OCI-LY7 (cell line): ENCODE measurements at regions not wholly inside any gene's neighbourhood (a gene's known extent, or its start where the extent isn't known, plus 50 kb on each side); places are given as distances from the start of the nearest gene placed in this dataset.

Experiments used
- EZH2phosphoT487 ChIP-seq: fragments of 200-600 bp; sonication (generic); IDR thresholded peaks from 2 replicates; pipeline ENCODE4 v1.6.1; 2018; ENCODE audit warnings: low read depth, borderline replicate concordance, mild to moderate bottlenecking, mixed run types, antibody characterized with exemption, low read length, moderate library complexity, mixed read lengths
- TF ChIP-seq, protein P1 (sequence below): fragments of 200-600 bp; sonication (generic); conservative IDR thresholded peaks from 2 replicates; pipeline ENCODE4 v1.5.1; 2014; ENCODE audit warnings: mild to moderate bottlenecking, antibody characterized with exemption, low read length, moderate library complexity, mixed read lengths

DNA sequence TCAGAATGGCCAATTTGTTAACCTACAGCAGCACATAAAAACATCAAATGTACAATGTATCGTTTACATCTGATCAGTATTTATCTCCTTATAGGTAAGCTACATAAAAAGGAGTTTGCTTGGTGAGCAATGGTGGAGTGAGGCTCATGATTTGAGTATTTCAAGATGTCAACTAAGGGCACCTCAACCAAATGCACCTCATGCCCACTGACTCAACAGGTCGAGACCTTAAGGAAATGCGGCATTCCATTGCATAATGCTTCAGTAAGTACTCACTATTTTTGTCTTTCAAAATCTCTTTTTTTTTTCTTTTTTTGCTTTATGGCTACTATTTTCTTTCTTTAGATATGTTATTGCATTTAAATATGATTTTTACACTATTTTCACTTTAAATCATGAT, 181.0 kb upstream of the TLL1 start:
- TF ChIP-seq, protein P1, sequence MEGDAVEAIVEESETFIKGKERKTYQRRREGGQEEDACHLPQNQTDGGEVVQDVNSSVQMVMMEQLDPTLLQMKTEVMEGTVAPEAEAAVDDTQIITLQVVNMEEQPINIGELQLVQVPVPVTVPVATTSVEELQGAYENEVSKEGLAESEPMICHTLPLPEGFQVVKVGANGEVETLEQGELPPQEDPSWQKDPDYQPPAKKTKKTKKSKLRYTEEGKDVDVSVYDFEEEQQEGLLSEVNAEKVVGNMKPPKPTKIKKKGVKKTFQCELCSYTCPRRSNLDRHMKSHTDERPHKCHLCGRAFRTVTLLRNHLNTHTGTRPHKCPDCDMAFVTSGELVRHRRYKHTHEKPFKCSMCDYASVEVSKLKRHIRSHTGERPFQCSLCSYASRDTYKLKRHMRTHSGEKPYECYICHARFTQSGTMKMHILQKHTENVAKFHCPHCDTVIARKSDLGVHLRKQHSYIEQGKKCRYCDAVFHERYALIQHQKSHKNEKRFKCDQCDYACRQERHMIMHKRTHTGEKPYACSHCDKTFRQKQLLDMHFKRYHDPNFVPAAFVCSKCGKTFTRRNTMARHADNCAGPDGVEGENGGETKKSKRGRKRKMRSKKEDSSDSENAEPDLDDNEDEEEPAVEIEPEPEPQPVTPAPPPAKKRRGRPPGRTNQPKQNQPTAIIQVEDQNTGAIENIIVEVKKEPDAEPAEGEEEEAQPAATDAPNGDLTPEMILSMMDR = no peak
- no peak for TF ChIP-seq EZH2phosphoT487
